Bronchial epithelial cell (primary cell): ENCODE measurements at regions not wholly inside any gene's neighbourhood (a gene's known extent, or its start where the extent isn't known, plus 50 kb on each side); places are given as distances from the start of the nearest gene placed in this dataset.
A peak's percentile ranks its signal among the peaks of the same experiment; 100 is the strongest.

ENCODE experiments used
- DNase-seq: peaks from one replicate; pipeline ENCODE4 v3.0.0-alpha.2; 2010; ENCODE audit warnings: low read depth
- FAIRE-seq: peaks from 2 replicates; lab custom pipeline; 2011; peaks lifted over from hg19 to GRCh38; lab: Jason Lieb, UNC
- H3K27me3 ChIP-seq: 2 replicates; pipeline ENCODE4 v1.5.1; 2011; ENCODE audit warnings: low read length; ENCODE audit not compliant: control insufficient read depth, insufficient read depth
- H3K36me3 ChIP-seq: 2 replicates; pipeline ENCODE4 v1.5.1; 2011; ENCODE audit warnings: low read length; ENCODE audit not compliant: control insufficient read depth, insufficient read depth
- H3K4me3 ChIP-seq: 2 replicates; pipeline ENCODE4 v1.5.1; 2011; ENCODE audit warnings: mild to moderate bottlenecking, low read depth, low read length, control low read depth
- TF ChIP-seq, protein P1 (sequence below): IDR thresholded peaks from 2 replicates; pipeline ENCODE4 v1.5.1; 2011; ENCODE audit warnings: mild to moderate bottlenecking, moderate library complexity, low read length, control low read depth, inconsistent platforms; ENCODE audit not compliant: insufficient read depth, severe bottlenecking

DNA sequence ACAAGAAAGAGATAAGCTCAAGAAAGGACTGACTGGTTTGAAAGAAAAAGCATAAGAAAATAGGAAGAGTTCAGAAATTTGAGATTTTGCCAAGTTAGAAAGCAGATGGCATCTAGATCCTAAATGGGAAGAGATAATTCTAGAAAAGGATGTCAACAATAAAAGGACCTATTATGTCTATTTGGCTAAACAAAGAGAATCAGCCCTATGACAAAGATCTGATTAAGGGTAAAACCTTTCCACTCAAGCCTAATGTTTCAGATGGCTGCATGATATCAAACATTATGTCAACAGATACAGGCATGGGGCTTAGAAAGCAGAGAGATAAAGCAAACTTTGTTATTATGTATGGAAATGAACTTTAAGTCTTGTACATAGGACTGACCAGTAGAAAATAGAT, 465.0 kb upstream of the TRIB2 start:
- H3K36me3 ChIP-seq = no peaks in the 10 kb centered on the region
- no peaks in the 10 kb centered on the region for H3K27me3 ChIP-seq
- FAIRE-seq (no peak), DNase-seq (no peak)
- H3K4me3 ChIP-seq = no peak overlapping the region
- TF ChIP-seq, protein P1, sequence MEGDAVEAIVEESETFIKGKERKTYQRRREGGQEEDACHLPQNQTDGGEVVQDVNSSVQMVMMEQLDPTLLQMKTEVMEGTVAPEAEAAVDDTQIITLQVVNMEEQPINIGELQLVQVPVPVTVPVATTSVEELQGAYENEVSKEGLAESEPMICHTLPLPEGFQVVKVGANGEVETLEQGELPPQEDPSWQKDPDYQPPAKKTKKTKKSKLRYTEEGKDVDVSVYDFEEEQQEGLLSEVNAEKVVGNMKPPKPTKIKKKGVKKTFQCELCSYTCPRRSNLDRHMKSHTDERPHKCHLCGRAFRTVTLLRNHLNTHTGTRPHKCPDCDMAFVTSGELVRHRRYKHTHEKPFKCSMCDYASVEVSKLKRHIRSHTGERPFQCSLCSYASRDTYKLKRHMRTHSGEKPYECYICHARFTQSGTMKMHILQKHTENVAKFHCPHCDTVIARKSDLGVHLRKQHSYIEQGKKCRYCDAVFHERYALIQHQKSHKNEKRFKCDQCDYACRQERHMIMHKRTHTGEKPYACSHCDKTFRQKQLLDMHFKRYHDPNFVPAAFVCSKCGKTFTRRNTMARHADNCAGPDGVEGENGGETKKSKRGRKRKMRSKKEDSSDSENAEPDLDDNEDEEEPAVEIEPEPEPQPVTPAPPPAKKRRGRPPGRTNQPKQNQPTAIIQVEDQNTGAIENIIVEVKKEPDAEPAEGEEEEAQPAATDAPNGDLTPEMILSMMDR = no peak

- TF ChIP-seq, protein P1 = no peak
- Histone ChIP-seq H3K4me3 (no peak overlapping the region), H3K36me3 (no peaks in the 10 kb centered on the region), H3K27me3 (no peaks in the 10 kb centered on the region)
- DNase-seq (peak; percentile 21), FAIRE-seq (no peak)
These were observed 463.5 kb upstream of the TRIB2 start for GRCh38 chr2:12253167-12253778.

- TF ChIP-seq, protein P1 = no peak
- no peak for FAIRE-seq
- Histone ChIP-seq H3K36me3 (no peaks in the 10 kb centered on the region), H3K4me3 (no peak overlapping the region), H3K27me3 (no peaks in the 10 kb centered on the region)
- DNase-seq = no peak
These were observed 462.4 kb upstream of the TRIB2 start for GRCh38 chr2:12254280-12254860.

DNA sequence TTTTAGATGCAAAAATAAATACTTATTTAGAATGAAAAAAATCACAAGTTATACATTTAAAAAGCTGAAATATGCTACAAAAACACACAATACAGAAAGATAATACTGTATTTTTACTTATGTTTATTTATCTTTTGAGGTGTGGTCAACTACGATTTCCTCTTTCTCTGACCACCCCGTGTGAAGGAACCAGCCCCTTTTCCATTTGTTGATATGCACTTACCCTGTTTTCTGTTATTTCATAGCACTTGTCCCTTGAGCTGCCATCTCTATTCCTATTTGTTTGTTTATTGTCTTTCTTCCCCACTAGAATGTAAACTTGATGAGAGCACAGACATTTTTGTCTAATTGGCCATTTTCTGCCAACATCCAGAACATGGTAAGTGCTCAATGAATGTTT, 460.5 kb upstream of the TRIB2 start:
- TF ChIP-seq, protein P1 = no peak
- Histone ChIP-seq H3K36me3 (no peaks in the 10 kb centered on the region), H3K4me3 (no peak overlapping the region), H3K27me3 (no peaks in the 10 kb centered on the region)
- no peak for FAIRE-seq
- no peak for DNase-seq

DNA sequence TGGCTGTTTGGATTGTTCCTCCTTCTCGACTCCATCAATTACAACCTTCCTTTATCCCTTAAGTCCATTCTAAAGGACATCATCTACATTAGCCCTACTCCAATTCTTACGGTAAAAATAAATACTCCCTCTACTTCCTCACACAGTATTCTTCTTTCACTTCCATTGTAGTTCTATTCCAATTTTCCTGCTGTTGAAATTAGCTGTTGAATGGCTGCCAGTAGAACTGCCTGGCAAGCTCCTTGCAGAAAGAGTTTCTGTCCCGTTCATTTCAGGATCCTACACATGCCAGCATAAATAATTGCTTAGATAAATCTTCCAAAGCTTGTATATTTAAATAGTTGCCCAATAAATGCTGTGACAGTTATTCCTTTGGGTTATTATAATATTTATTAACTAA, 459.3 kb upstream of the TRIB2 start:
- TF ChIP-seq, protein P1 = no peak
- no peaks in the 10 kb centered on the region for H3K27me3 ChIP-seq
- DNase-seq = no peak
- no peak overlapping the region for H3K4me3 ChIP-seq
- no peaks in the 10 kb centered on the region for H3K36me3 ChIP-seq
- FAIRE-seq = no peak

DNA sequence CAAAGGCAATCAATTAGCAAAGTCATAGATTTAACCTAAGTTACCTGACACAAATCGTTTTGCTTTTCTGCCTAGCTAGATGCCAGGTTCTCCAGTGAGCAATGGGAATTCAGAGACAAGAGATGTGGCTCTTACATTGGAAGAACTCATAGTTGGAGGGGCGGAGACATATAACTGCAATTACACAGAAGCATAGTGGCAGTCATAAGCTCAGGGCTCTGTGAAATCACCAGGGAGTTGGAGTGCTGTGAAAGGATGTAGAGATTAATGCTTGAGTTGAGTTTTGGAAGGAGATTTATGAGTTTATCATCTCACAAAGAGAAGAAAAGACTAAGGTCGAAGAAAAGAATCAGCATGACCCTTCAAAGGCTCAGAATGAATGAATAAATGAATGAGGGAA, 457.2 kb upstream of the TRIB2 start:
- Histone ChIP-seq H3K36me3 (no peaks in the 10 kb centered on the region), H3K27me3 (no peaks in the 10 kb centered on the region), H3K4me3 (no peak overlapping the region)
- DNase-seq (no peak), FAIRE-seq (no peak)
- TF ChIP-seq, protein P1 = no peak
